ENCODE measurements at regions not wholly inside any gene's neighbourhood (a gene's known extent, or its start where the extent isn't known, plus 50 kb on each side); places are given as distances from the start of the nearest gene placed in this dataset.
A peak's percentile ranks its signal among the peaks of the same experiment; 100 is the strongest.

DNA sequence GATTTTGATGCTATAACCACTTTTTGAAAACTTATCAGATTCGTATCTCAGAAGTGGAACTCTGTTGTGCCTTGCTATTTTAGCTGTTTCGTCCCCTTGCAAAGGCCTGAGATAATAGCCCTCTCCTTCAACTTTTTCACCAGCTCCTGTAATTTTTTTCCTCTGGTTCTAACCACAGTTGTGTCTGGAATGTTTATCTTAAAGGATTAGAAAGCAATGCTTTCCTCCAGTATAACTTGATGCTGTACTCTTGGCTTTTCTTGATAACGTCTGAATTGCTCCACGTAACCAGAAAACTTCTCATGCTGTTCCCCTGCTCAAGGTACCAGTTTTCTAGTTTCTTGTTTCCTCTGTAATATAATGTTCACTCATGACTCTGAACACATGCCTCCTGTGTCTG, 209.4 kb downstream of the DTWD2 start:
- no peak for DNase-seq (ENCODE audit: low spot score)

DNA sequence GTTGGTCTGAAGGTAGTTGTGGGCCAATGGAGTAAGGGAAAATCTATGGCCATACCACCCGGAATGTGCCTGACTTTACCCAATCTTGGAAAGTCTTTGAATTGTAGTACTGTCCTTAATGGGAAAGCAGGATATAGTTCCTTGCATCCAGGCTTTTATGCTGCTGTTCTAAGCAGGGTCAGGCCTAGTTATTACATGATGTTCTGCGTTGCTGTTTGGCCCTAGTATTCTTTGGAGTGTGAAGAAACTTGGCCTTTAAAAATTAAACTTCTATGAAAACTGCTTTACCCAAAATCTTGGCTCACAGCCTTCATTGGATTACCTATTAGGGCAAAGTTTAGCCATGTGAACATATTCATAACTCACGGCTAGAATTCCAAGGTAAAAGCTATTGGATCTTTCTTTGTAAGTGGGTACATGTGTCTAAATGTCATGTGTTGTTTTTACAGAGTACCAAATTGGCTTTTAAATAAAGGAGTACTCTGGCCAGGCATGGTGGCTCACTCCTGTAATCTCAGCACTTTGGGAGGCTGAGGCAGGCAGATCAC, 211.1 kb downstream of the DTWD2 start:
- no peak for DNase-seq (ENCODE audit: low spot score)

DNA sequence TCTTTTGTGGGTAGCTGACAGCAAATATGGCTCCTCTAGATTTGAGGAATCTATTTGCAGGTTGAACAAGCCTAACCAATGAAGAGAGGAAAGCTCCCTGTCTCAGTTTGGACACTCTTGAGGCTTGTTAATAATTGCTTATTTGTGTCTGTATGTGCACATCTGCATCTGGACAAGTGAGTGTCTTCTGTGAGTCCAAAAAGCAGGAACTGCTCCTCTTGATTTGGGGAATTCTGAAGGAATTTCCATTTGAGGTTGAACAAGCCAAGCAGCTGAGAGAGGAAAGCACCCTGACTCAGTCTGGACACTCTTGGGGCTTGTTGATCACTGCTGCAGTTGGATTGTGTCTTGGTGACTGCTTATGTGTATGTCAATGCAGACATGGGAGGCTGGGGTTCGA, 211.6 kb downstream of the DTWD2 start:
- no peak for DNase-seq (ENCODE audit: low spot score)

DNA sequence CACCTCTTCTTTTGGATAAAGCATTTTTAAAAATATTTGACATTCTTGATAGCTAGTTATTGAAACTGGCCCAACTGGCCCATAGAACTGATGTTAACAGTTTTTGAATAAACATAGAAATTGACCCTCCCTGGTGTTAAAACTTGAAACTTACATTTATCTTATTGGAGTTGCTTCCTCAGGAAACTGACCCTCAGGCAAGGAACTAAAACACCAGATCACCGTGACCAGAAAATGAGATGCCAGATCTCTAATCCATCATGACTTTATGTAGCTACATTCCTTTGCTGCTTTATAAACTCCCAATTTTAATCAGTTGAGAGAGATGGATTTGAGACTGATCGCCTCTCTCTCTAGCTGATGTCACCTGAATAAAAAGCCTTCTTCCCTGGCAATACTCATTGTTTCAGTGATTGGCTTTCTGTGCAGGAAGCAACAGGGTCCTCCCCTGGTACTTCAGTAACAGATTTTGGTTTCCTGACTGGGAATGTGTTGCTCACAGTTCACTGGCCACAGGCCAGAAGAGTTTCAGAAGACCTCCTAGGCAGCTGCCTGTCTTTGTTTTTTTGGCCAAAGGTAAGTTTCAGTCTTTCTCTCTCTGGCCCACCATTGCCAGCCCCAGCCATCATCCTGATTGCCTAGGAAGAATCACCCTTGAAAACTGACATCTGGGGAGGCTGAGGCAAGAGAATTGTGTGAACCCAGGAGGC, 212.4 kb downstream of the DTWD2 start:
- DNase-seq (ENCODE audit: low spot score), result no peak

DNA sequence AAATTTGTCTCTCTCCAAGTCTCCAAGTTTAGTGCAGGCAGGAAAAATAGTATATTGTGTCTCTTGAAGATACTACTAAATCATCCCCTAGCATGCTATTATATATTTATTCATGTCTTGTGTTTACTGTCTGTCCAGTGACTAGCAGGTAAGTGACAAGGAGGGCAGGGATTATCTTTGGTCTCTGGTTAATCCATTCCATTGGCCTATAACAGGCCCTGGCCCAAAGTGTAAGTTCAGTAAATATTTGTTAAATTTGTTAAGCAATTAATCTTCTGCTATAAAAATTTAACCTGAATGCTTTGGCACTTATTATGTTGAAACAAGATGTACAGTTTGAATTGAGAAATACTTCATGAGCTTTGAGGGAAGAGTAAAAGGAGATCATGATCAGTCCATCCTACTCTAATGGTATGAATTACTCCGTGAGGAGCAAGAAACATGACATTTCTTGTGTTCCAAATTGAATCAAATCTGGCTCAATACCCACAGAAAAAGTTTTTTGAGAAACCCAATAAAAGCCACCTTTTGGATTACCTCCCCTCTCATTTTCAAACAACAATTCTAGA, 219.7 kb downstream of the DTWD2 start:
- DNase-seq (ENCODE audit: low spot score), result no peak

DNA sequence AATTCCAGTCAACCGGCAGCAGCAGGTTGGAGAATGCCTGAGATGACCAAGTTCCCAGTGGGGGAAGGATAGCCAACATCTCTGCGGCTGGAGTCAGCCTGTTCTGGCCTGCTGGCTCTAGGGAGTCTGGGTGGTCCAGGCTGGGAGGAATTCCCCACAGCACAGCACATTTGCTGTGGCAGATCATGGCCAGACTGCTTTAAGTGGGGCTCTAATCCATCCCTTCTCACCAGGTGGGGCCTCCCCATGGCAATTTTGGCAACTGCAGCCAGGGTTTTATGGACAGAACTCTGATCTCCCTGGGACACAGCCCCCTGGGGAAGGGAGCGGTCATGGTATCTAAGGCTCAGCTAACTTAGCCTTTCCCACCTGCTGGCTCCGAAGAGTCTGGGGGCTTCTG, 226.1 kb downstream of the DTWD2 start:
- DNase-seq (ENCODE audit: low spot score), result no peak

DNA sequence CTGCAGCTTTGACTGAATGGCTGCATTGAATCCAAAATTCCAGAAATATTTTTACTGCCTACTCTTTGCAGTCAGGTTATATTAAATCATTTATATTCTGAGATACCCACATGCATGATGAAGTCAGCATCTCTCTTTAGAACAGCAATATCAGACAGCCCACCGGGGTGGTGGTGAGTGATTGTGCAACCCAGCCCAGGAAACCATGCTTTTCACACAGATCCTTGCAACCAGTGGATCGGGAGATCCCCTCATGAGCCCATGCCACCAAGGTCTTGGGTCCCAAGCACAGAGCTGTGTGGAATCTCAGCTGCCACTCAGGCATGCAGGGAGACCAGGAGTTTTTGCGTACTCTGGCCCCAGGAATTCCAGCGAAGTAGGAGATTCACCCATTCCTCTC, 226.5 kb downstream of the DTWD2 start:
- DNase-seq (ENCODE audit: low spot score), result no peak

DNA sequence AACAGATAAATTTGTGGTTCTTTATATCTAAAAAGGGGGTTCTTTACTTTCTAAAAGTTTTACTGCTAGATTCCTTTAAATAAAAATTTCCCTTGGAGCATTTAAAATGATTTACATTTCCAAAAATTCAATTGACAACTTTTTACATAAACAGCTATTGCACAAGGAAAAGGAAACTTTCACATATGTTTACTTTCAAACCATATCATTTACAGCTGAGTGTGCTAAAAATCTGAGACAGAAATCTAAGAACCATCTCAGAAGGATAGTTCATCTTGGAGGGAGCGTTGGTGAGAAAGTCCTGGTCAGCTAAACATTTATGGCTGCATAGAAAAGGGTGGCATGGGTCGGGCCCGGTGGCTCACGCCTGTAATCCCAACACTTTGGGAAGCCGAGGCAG, 235.4 kb downstream of the DTWD2 start:
- DNase-seq (ENCODE audit: low spot score), result no peak

DNA sequence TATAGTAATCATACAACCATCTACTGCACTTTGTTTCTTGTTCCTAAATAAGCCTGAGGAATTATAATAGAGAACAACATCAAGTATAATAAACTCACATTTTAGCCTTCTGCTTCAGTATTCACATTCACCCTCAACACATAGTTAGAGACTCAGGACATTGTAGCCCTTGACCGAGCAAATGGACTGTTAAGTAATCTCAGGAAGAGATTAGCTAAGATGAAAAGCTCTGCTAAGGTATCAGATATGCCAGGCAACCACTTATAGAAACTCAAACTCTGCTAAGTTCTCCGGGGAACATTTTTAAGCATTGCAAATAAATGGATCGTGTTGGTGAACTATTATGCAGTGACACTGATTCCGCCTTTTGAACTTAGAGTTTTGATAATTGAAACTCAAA, 252.0 kb downstream of the DTWD2 start:
- DNase-seq (ENCODE audit: low spot score), result no peak

DNA sequence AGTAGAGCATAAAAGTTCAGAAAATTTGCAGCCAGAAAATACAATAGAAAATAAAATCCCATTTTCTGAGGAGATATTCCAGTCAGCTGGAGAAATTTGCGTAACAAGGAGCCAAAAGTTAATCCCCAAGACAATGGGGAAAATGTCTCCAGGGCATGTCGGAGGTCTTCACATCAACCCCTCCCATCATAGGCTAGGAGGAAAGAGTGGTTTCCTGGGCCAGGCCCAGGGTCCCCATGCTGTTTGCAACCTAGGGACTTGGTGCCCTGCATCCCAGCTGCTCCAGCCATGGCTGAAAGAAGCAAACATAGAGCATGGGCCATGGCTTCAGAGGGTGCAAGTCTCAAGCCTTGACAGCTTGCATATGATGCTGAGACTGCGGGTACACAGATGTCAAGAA, 255.0 kb downstream of the DTWD2 start:
- DNase-seq (ENCODE audit: low spot score), result no peak

DNA sequence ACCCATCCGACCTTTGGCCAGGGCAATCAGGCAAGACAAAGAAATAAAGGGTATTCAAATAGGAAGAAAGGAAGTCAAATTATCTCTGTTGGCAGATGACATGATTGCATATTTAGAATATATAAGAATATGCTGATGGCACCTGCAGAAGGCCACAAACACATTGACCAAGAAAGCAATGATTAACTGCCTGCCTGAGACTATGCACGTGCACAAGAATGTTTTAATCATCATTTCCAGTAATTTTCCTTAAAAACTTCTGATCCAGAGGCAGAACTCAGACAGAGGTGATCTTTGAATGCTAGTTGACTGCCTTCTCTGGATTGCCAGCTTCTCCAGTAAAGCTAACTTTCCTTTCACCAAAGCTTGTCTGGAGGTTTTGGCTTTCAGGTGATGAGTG, 260.2 kb downstream of the DTWD2 start:
- DNase-seq (ENCODE audit: low spot score), result no peak

DNA sequence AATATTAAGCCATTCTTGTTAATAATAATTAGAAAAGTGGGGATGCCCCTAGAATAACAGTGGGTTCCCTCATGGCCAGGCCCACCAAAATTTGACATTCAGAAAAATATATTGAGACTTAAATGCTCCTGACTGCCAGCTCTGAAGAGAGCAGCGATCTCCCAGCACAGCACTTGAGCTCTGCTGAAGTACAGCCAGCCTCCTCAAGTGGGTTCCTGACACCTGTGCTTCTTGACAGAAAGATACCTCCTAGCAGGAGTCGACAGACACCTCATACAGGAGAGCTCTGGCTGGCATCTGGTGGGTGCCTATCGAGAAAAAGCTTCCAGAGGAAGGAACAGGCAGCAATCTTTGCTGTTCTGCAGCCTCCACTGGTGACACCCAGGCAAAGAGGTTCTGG, 261.5 kb downstream of the DTWD2 start:
- DNase-seq (ENCODE audit: low spot score), result no peak

DNA sequence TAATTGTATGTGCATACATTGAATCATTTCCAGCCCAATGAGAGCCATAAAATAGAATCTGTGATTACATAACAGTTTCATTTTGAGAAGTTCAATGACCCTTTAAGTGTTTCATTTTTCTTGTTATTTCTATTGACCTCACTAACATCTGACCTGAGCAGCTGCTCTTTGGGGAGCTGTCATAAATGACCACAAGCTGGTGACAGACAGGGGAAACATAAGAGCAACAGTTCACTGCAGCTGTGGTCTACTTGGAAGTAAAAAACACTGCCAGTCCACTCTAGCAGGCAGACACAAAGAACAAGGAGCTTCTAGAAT, 265.4 kb downstream of the DTWD2 start:
- no peak for DNase-seq (ENCODE audit: low spot score)

DNA sequence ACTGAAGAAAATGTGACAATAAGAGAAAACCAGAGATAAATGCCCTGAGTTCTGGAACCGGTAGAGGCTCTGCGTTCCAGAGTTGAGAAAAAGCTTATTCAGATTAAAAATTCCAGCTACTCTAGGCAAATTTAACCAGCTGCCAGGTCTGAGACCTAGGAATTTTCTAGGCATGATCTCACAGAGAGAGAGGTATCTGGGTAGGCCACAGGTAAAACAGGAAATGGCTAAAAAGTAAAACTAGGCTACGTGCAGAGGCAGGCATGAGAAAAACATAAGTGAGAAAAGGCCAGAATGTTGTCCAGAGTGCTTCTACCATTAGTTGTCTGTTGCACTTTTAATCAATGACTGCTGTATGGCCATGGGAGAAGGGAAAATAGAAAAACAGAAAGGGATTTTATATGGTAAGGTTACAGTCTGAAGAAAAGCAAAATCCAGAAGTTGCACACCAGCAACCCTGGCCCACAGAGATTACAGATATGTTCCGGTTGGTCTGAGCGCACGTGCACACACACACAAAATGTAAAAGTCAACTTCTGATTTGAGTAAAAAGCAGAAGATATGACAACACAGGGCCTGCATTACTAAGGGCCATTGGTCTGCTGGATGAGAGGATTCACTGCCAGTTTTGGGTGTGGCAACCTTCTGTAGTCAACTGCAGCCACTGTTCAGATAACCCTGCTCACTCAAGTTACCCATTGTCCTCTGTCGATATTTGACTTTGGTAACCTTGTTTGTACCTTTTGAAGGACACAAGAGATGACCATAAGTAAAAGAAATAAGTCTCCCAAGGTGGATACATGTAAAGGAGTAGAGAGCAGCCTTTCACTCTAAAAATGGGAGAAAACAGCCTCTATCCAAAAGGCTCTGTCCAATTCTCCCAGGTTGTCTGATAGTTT, 266.0 kb downstream of the DTWD2 start:
- no peak for DNase-seq (ENCODE audit: low spot score)

DNA sequence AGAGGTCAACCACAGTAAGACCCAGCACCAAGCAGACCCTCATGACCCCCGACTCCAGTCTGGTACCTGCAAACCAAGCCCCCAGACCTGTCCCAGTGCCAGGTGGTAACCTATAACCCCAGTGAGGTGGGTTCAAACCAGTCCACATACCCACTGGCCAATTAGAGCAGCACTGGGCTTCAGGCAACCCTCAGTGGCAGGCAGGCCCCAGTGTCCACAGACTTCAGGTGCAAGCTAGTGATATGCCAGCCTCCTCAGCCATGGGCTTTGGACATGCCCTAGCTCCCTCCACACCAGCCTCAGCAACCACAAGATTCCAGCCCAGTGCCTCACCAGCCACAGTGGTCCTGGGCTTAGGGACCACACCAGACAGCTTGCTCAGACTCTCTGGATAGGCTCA, 276.6 kb downstream of the DTWD2 start:
- no peak for DNase-seq (ENCODE audit: low spot score)

DNA sequence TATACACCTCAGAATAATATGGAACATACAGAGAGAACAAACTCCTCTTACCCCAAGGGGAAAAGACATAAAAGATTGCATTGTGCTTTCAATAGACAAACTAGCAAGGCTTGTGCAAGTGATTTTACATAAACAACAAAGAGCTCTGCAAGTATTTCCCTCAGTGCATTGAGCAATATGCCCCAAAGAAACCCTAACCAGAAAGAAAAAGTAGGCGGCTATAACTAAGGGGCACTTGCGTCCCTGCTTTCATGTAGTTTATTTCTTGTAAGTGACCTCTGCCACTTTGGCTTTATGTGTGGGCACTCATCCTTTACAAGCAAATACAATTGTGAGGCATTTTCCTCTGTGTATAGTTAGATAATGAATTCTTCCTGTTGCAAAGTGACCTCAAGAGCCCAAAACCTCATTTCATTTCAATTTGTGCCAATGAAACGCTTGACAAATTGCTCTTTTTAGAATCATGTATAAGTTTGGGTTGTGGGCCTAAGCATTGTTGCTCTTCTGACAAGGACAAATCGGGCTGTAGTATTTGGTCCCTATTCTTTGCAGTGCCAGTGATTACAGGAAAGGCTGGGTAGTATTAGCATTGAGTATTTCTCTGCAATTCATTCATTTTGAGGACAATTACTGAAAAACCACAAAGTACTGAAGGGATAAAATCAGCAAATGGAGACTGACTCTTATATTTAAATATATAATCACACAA, 282.2 kb downstream of the DTWD2 start:
- DNase-seq (ENCODE audit: low spot score), result no peak

DNA sequence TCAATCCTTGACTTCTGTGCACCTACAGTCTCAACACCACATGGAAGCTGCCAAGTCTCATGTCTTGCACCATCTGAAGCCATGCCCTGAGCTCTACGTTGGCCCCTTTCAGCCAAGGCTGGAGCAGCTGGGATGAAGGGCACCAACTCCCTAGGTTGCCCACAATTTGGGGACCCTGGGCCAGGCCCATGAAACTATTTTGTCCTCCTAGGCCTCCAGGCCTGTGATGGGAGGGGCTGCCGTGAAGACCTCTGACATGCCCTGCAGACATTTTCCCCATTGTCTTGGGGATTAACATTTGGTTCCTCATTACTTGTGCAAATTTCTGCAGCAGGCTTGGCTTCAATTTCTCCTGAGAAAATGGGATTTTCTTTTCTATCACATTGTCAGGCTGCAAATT, 285.1 kb downstream of the DTWD2 start:
- DNase-seq (ENCODE audit: low spot score), result no peak

DNA sequence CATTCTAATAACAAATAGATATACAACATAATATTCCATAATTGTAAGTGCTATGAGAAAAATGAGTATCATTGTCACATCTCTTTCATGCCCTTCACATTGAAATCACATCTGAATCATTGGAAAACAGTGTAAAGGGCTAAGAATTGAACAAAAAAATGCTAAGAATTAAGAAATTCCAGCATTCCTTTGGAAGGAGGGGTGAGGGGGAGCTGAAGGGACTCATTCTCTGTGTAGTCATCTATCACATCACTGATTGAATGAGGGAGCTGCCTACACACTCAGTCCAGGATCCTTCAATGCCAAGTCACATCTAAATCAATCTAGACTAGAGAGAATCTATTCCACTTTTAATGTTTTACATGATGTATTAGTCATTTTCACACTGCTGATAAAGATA, 286.6 kb downstream of the DTWD2 start:
- DNase-seq (ENCODE audit: low spot score), result no peak

DNA sequence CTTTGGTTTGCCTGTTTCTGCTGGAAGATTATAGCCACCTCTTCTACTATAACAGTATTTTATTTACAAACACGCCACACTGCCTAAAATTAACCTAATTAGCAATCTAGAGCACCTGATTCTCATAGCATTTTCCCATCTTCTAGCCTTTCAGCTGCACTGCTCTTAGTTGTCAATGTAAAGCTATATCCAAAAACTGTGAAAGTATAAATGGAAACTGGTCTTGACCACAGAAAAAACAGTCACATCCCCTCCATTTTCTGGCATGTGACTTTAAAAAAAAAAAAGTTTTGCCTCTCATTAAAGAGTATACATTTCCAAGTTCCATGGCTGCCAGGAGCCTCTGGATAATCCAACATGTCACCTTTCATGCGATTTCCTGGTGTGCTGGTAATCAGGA, 287.8 kb downstream of the DTWD2 start:
- DNase-seq (ENCODE audit: low spot score), result no peak

DNA sequence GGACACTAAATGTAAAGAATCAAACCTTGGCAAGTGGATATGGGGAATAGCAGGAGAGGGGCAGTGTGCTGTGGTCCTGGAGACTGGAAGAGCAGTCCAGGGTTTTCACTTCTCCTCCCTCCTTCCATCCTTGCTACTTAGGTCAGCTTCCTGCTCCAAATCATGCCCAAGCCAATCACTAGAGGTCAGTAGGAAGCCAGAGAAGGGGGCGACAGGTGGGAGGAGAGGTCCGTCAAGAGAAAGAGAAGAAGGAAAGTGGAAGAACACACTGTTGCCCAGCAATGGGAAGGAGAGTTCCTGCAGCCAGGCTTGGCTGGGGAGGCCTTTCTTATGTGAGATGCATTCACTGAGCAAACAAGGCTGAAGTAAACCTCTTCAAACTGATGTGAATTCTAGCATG, 289.6 kb downstream of the DTWD2 start:
- no peak for DNase-seq (ENCODE audit: low spot score)

DNA sequence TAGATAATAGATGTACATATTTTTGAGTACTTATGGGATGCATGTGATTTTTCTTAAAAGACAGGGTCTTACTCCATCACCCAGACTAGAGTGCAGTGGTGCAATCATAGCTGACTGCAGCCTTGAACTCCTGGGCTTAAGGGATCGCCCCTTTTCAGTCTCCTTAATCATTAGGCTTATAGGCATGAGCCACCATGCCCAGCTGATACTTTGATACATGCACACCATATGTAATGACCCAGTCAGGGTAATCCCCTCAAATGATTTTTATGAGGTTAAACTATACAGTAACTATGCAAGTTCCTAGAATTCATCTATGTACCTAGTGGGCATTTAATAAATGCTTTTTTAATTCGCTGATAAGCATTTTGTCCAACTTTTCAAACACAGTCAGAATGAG, 292.3 kb downstream of the DTWD2 start:
- no peak for DNase-seq (ENCODE audit: low spot score)

DNA sequence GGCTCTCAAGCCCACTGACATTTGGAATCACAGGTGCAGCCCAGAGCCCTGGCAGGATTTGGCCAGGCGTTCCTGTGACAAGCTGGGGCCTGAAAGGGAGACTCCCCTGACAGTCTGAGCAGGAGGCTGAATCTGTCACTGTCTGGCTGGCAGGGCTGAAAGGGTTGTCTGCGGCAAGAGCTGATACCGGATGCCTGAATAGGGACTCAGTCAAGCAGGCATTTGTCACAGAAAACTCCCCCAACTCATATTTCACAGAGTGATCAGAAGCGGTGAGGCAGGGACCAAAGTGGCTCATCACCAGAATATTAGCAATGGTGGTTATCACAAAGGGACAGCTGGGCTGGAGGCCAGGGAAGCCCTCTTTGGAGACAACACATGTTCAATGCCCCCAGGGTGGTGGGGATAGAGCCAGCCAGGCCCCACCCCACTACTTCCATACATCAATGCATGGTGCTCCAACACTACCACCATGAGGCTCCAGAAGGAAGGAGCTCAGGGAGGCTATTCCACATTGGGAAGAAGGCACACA, 295.5 kb downstream of the DTWD2 start:
- DNase-seq (ENCODE audit: low spot score), result peak; percentile 80
